CD4-positive, alpha-beta T cell (primary cell): ENCODE measurements at regions not wholly inside any gene's neighbourhood (a gene's known extent, or its start where the extent isn't known, plus 50 kb on each side); places are given as distances from the start of the nearest gene placed in this dataset.

Experiments used
- ATAC-seq: fragments of 200-7000 bp; cut with Tn5 transposase; one replicate; pipeline ENCODE4 v1.10.0; 2022; ENCODE audit warnings: mild to moderate bottlenecking; ENCODE audit not compliant: poor library complexity
- CTCF ChIA-PET: fragments of 350-600 bp; sonication (Branson Sonifier 250); formaldehyde crosslinking; loops from one replicate; lab custom pipeline; 2021; ENCODE audit warnings: antibody characterized with exemption, inconsistent platforms; lab: Charles Lee
- POLR2A ChIA-PET: fragments of 350-600 bp; sonication (Branson Sonifier 250); formaldehyde crosslinking; loops from one replicate; lab custom pipeline; 2021; ENCODE audit warnings: antibody characterized with exemption, inconsistent platforms; lab: Charles Lee
- DNase-seq, 14 experiments: peaks; one replicate each; pipeline ENCODE4 v3.0.0-alpha.2; 2013 to 2020; ENCODE audit warnings: mixed read lengths in 2 of 14
- H3K27ac ChIP-seq, 2 donors: one replicate each; pipeline versions ENCODE4 v1.5.1 to v1.7.0; 2013; ENCODE audit warnings: low read length in 2 of 2, low read depth in 1 of 2, mild to moderate bottlenecking in 1 of 2
- H3K27me3 ChIP-seq, 2 experiments: 1 replicate in 1 of 2; 2 replicates in 1 of 2; pipeline versions ENCODE4 v1.6.1 to v1.7.0; 2013; ENCODE audit warnings: low read length in 2 of 2, control low read depth in 1 of 2, mild to moderate bottlenecking in 1 of 2, moderate library complexity in 1 of 2; ENCODE audit not compliant: insufficient read depth in 2 of 2, control insufficient read depth in 1 of 2
- H3K36me3 ChIP-seq: one replicate; pipeline ENCODE4 v1.6.1; 2013; ENCODE audit warnings: low read length, control low read depth; ENCODE audit not compliant: insufficient read depth
- H3K4me1 ChIP-seq: one replicate; pipeline ENCODE4 v1.6.1; 2013; ENCODE audit warnings: low read length, control low read depth; ENCODE audit not compliant: insufficient read depth
- H3K4me3 ChIP-seq: one replicate; pipeline ENCODE4 v1.5.1; 2013; ENCODE audit warnings: mild to moderate bottlenecking, low read length, moderate library complexity
- H3K9me3 ChIP-seq, 2 experiments: 1 replicate in 1 of 2; 2 replicates in 1 of 2; pipeline versions ENCODE4 v1.6.1 to v1.7.0; 2013; ENCODE audit warnings: low read length in 2 of 2, mild to moderate bottlenecking in 2 of 2, control low read depth in 1 of 2, moderate library complexity in 1 of 2; ENCODE audit not compliant: control insufficient read depth in 1 of 2, insufficient read depth in 1 of 2
- H3K27ac Mint-ChIP-seq: one replicate; pipeline ENCODE4 v1.8.0; 2020; ENCODE audit warnings: mixed read lengths
- H3K27me3 Mint-ChIP-seq: one replicate; pipeline ENCODE4 v1.8.0; 2021; ENCODE audit warnings: mixed read lengths
- H3K36me3 Mint-ChIP-seq: one replicate; pipeline ENCODE4 v1.8.0; 2021; ENCODE audit warnings: low read depth, mixed read lengths
- H3K4me1 Mint-ChIP-seq: one replicate; pipeline ENCODE4 v1.8.0; 2021; ENCODE audit warnings: low read depth, mixed read lengths
- H3K4me3 Mint-ChIP-seq: one replicate; pipeline ENCODE4 v1.8.0; 2020; ENCODE audit warnings: mild to moderate bottlenecking, mixed read lengths
- H3K9me3 Mint-ChIP-seq: one replicate; pipeline ENCODE4 v1.8.0; 2020; ENCODE audit warnings: mixed read lengths
- intact Hi-C, 2 experiments: fragments of 100-400 bp; cut with DNase I in 1 of 2; cut with micrococcal nuclease in 1 of 2; formaldehyde crosslinking; loops; one replicate each; pipeline versions ENCODE4 v1.15.1 to v1.9.0; 2023 to 2025; cut with DNase I, micrococcal nuclease
- TF ChIP-seq, protein P1 (sequence below): fragments of 200-600 bp; IDR thresholded peaks from one replicate; pipeline ENCODE4 v1.8.0; 2022; ENCODE audit warnings: antibody characterized with exemption, mild to moderate bottlenecking

GRCh38 chr14:39548358-39548757 lies 116.1 kb upstream of the FBXO33 start:
- intact Hi-C loops: no loop called here
- H3K36me3 Mint-ChIP-seq: no peaks in the 10 kb centered on the region
- Histone ChIP-seq H3K36me3 (no peaks in the 10 kb centered on the region), H3K4me1 (no peaks in the 10 kb centered on the region), H3K27me3 (no peaks in the 10 kb centered on the region), H3K9me3 (peaks cover 4 to 5% of the 10 kb centered on the region in 2 experiments), H3K4me3 (no peak overlapping the region), H3K27ac (no peak overlapping the region)
- DNase-seq (no peak), ATAC-seq (no peak)
- ChIA-PET POLR2A (no interaction called here), CTCF (no interaction called here)
- TF ChIP-seq, protein P1, sequence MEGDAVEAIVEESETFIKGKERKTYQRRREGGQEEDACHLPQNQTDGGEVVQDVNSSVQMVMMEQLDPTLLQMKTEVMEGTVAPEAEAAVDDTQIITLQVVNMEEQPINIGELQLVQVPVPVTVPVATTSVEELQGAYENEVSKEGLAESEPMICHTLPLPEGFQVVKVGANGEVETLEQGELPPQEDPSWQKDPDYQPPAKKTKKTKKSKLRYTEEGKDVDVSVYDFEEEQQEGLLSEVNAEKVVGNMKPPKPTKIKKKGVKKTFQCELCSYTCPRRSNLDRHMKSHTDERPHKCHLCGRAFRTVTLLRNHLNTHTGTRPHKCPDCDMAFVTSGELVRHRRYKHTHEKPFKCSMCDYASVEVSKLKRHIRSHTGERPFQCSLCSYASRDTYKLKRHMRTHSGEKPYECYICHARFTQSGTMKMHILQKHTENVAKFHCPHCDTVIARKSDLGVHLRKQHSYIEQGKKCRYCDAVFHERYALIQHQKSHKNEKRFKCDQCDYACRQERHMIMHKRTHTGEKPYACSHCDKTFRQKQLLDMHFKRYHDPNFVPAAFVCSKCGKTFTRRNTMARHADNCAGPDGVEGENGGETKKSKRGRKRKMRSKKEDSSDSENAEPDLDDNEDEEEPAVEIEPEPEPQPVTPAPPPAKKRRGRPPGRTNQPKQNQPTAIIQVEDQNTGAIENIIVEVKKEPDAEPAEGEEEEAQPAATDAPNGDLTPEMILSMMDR: no peak
- H3K27me3 Mint-ChIP-seq: no peaks in the 10 kb centered on the region
- H3K4me1 Mint-ChIP-seq: no peaks in the 10 kb centered on the region
- no peak overlapping the region for H3K4me3 Mint-ChIP-seq
- peaks cover 12% of the 10 kb centered on the region for H3K9me3 Mint-ChIP-seq
- H3K27ac Mint-ChIP-seq: no peak overlapping the region

DNA sequence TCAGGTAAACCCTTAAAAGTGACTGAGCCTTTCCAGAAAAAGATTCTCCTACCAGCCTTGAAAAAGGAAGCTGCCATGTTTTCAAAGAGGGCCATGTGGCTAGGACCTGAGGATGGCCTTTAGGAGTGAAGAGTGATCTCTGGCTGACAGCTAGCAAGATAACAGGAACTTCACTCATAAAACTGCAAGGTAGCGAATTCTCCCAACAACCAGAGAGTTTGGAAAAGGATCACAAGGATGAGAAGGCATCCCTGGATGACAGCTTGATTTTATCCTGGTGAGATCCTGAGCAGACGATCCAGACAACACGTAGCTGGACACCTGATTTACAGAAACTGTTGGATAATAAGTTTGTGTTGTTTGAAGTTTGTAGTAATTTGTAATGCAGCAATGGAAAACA lies 115.6 kb upstream of the FBXO33 start:
- H3K4me3 ChIP-seq: no peak overlapping the region
- H3K4me1 ChIP-seq: no peaks in the 10 kb centered on the region
- H3K9me3 ChIP-seq: peaks cover 5 to 8% of the 10 kb centered on the region in 2 experiments
- ATAC-seq (no peak), DNase-seq (no peak)
- CTCF ChIA-PET: no interaction called here
- intact Hi-C loops: no loop called here
- no peak overlapping the region for H3K27ac ChIP-seq
- POLR2A ChIA-PET: no interaction called here
- Mint-ChIP-seq H3K9me3 (peaks cover 12% of the 10 kb centered on the region), H3K36me3 (no peaks in the 10 kb centered on the region), H3K27me3 (no peaks in the 10 kb centered on the region), H3K27ac (no peak overlapping the region), H3K4me3 (no peak overlapping the region), H3K4me1 (no peaks in the 10 kb centered on the region)
- TF ChIP-seq, protein P1: no peak
- no peaks in the 10 kb centered on the region for H3K36me3 ChIP-seq
- no peaks in the 10 kb centered on the region for H3K27me3 ChIP-seq

DNA sequence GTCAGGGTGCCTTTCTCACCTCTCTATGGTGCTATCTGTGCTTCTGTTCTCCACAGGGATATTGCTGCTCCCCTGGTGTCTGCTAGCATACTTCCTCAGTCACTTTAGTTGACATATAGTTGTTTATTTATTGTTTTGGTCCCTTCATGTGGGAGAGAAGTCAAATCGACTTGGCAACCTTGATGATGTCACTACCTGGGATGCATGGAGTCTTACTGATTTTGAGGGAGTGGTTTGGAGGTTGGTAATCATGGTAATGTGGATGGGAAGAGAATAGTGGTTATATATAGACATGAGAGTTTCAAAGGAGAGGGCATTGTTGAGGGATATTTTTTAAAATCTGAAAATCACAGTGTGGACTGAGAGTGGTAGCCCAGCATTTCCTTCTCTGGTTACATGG lies 73.6 kb upstream of the FBXO33 start:
- no peaks in the 10 kb centered on the region for H3K27me3 ChIP-seq
- no peak for DNase-seq
- H3K9me3 Mint-ChIP-seq: peaks cover 7% of the 10 kb centered on the region
- H3K27ac Mint-ChIP-seq: no peak overlapping the region
- intact Hi-C loops: no loop called here
- H3K4me1 Mint-ChIP-seq: no peaks in the 10 kb centered on the region
- H3K36me3 Mint-ChIP-seq: no peaks in the 10 kb centered on the region
- H3K36me3 ChIP-seq: no peaks in the 10 kb centered on the region
- POLR2A ChIA-PET: no interaction called here
- no peak overlapping the region for H3K4me3 Mint-ChIP-seq
- no peak for ATAC-seq
- no peaks in the 10 kb centered on the region for H3K4me1 ChIP-seq
- TF ChIP-seq, protein P1: no peak
- no peak overlapping the region for H3K4me3 ChIP-seq
- H3K27me3 Mint-ChIP-seq: peaks cover 5% of the 10 kb centered on the region
- H3K9me3 ChIP-seq: peaks cover 3 to 6% of the 10 kb centered on the region in 2 experiments
- no peak overlapping the region for H3K27ac ChIP-seq
- CTCF ChIA-PET: no interaction called here
